Sigmoid colon (tissue), 4 donors: ENCODE measurements at regions not wholly inside any gene's neighbourhood (a gene's known extent, or its start where the extent isn't known, plus 50 kb on each side); places are given as distances from the start of the nearest gene placed in this dataset.

Experiments
- EP300 ChIP-seq, 4 donors: sonication (generic); formaldehyde crosslinking; IDR thresholded peaks; one replicate each; pipeline ENCODE4 v1.6.1; 2017; ENCODE audit warnings: antibody characterized with exemption in 4 of 4
- POLR2A ChIP-seq, 2 donors: fragments of 450-650 bp; IDR thresholded peaks; one replicate each; pipeline ENCODE4 v1.6.1; 2016; ENCODE audit warnings: antibody characterized with exemption in 2 of 2, mild to moderate bottlenecking in 2 of 2, moderate library complexity in 2 of 2
- POLR2AphosphoS5 ChIP-seq, 4 donors: sonication (generic); formaldehyde crosslinking; IDR thresholded peaks; one replicate each; pipeline ENCODE4 v1.6.1; 2017; ENCODE audit warnings: antibody characterized with exemption in 4 of 4
- TF ChIP-seq, protein P1 (sequence below), 4 experiments: fragments of 450-650 bp in 3 of 4; fragments of 200-600 bp in 1 of 4; IDR thresholded peaks; one replicate each; pipeline ENCODE4 v1.5.1; 2016 to 2019; ENCODE audit warnings: antibody characterized with exemption in 4 of 4, mild to moderate bottlenecking in 3 of 4, moderate library complexity in 2 of 4

DNA sequence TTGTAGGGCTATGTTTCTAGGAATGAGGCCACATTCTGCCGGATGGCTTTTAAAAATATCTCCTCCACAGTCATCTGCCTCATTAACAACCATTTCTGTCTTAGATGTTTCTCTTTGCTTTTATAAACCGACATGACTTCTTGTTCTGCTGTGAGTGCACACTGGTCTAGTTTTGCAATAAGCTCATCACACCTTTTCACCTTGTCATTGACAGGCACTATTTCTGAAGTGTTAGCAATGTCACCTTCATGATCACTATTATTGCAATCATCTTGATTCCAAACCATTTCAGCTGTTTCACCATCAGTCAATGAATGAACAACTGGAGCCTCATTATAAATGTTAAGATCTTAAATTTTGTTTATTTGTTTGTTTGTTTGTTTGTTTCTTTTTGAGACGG is 523.7 kb upstream of the DSEL start:
- TF ChIP-seq, protein P1, sequence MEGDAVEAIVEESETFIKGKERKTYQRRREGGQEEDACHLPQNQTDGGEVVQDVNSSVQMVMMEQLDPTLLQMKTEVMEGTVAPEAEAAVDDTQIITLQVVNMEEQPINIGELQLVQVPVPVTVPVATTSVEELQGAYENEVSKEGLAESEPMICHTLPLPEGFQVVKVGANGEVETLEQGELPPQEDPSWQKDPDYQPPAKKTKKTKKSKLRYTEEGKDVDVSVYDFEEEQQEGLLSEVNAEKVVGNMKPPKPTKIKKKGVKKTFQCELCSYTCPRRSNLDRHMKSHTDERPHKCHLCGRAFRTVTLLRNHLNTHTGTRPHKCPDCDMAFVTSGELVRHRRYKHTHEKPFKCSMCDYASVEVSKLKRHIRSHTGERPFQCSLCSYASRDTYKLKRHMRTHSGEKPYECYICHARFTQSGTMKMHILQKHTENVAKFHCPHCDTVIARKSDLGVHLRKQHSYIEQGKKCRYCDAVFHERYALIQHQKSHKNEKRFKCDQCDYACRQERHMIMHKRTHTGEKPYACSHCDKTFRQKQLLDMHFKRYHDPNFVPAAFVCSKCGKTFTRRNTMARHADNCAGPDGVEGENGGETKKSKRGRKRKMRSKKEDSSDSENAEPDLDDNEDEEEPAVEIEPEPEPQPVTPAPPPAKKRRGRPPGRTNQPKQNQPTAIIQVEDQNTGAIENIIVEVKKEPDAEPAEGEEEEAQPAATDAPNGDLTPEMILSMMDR (IDR thresholded peaks at IDR 0.05), result no peak
- TF ChIP-seq POLR2A (IDR thresholded peaks at IDR 0.05) (no peak), POLR2AphosphoS5 (IDR thresholded peaks at IDR 0.05) (no peak), EP300 (IDR thresholded peaks at IDR 0.05) (no peak)
